ENCODE measurements at regions not wholly inside any gene's neighbourhood (a gene's known extent, or its start where the extent isn't known, plus 50 kb on each side); places are given as distances from the start of the nearest gene placed in this dataset.

GRCh38 chr11:41879214-41879613 is 419.8 kb upstream of the LRRC4C start:
- DNase-seq (ENCODE audit: low read depth, low spot score) = no peak
- Histone ChIP-seq H3K27me3 (ENCODE audit: control insufficient read depth in 2 of 2, insufficient read depth in 2 of 2, low read length in 2 of 2) (no peaks in the 10 kb centered on the region), H3K9ac (replicated peaks; ENCODE audit: extremely low read depth, insufficient read depth, low read length) (no peak overlapping the region), H3K4me2 (ENCODE audit: insufficient read depth, low read length) (no peak overlapping the region), H3K27ac (ENCODE audit: insufficient read depth, low read depth, low read length) (no peak overlapping the region), H4K20me1 (replicated peaks; ENCODE audit: control insufficient read depth, extremely low read depth, insufficient read depth, low read length) (no peaks in the 10 kb centered on the region), H3K4me1 (ENCODE audit: control insufficient read depth, extremely low read depth, insufficient read depth, low read length) (no peaks in the 10 kb centered on the region), H2AFZ (ENCODE audit: low read depth, low read length) (no peak overlapping the region), H3K9me1 (replicated peaks; ENCODE audit: control insufficient read depth, extremely low read depth, insufficient read depth, low read length) (no peaks in the 10 kb centered on the region), H3K9me3 (replicated peaks; ENCODE audit: control insufficient read depth, insufficient read depth, low read length) (no peaks in the 10 kb centered on the region), H3K79me2 (ENCODE audit: control insufficient read depth, insufficient read depth, low read length) (no peaks in the 10 kb centered on the region), H3K36me3 (ENCODE audit: control insufficient read depth in 2 of 2, extremely low read depth in 1 of 2, insufficient read depth in 2 of 2, low read length in 2 of 2) (no peaks in the 10 kb centered on the region), H3K4me3 (replicated peaks in 1 of 3; ENCODE audit: insufficient read depth in 1 of 3, low read depth in 1 of 3, low read length in 3 of 3) (no peak overlapping the region)
- FAIRE-seq = no peak
- CTCF ChIA-PET = no interaction called here
- POLR2A ChIA-PET = no interaction called here
- dilution Hi-C loops (cut with MboI; ENCODE audit: extremely low pct_ligation_motif_present, low sequenced_read_pairs) = no loop called here
- TF ChIP-seq POLR2AphosphoS5 (IDR thresholded peaks at IDR 0.05; ENCODE audit: insufficient read depth, low read depth, low read length) (no peak), CTCF (IDR thresholded peaks at IDR 0.05; ENCODE audit: extremely low read depth in 1 of 2, insufficient read depth in 1 of 2, low read depth in 1 of 2, low read length in 2 of 2) (no peak), EZH2 (IDR thresholded peaks at IDR 0.05; ENCODE audit: borderline replicate concordance, low read depth, low read length, severe bottlenecking) (no peak), POLR2A (IDR thresholded peaks at IDR 0.05; ENCODE audit: low read depth, low read length) (no peak), FOS (IDR thresholded peaks at IDR 0.05; ENCODE audit: borderline replicate concordance, insufficient read depth, low read length) (no peak), JUN (IDR thresholded peaks at IDR 0.05; ENCODE audit: borderline replicate concordance, insufficient read depth, insufficient read length, low read depth) (no peak), MYC (IDR thresholded peaks at IDR 0.05; ENCODE audit: low read depth, low read length) (no peak), GATA2 (IDR thresholded peaks at IDR 0.05; ENCODE audit: insufficient read depth, insufficient read length, low read depth, low read length) (no peak)
- TF ChIP-seq, protein P1, sequence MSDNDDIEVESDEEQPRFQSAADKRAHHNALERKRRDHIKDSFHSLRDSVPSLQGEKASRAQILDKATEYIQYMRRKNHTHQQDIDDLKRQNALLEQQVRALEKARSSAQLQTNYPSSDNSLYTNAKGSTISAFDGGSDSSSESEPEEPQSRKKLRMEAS (IDR thresholded peaks at IDR 0.05; ENCODE audit: insufficient read depth, insufficient read length) = no peak
- intact Hi-C loops (cut with micrococcal nuclease) = no loop called here
- no TSS peak for BruUV-seq (replicated peaks)

All from endothelial cell of umbilical vein (primary cell).